AG10803 (cell line): ENCODE measurements at regions not wholly inside any gene's neighbourhood (a gene's known extent, or its start where the extent isn't known, plus 50 kb on each side); places are given as distances from the start of the nearest gene placed in this dataset.
"Not testable (repeated sequence)": the region's sequence is repeated elsewhere in the genome, so short reads cannot be mapped to it uniquely, and the experiment has no call there.

Experiments
- DNase-seq: peaks from one replicate; pipeline ENCODE4 v3.0.0; 2010; ENCODE audit warnings: low read depth
- H3K4me3 ChIP-seq: 2 replicates; pipeline ENCODE4 v1.5.1; 2011; ENCODE audit warnings: mild to moderate bottlenecking, low read length, control low read depth
- TF ChIP-seq, protein P1 (sequence below): conservative IDR thresholded peaks from 2 replicates; pipeline ENCODE4 v1.5.1; 2011; ENCODE audit warnings: mild to moderate bottlenecking, low read length, control low read depth, inconsistent platforms

DNA sequence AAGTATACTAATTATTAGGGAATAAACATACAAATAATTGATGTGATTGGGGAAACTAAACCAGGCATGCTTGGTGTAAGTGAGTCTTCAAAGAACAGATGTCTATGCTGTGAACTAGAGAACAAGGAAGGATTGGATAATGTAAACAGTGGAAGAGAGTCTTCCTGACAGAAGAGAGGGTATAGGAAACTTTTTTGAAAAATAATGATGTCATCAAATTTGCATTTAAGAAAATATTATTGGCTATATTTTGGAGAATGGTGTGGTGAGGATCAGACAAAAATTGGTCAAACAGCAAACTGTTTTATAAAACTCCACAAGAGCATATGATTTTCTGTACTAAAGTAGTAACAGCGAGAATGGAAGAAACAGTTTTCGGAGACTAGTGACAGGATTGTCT, 537.7 kb downstream of the TRAM1L1 start:
- no peak for DNase-seq
- H3K4me3 ChIP-seq, result no peak overlapping the region
- TF ChIP-seq, protein P1, sequence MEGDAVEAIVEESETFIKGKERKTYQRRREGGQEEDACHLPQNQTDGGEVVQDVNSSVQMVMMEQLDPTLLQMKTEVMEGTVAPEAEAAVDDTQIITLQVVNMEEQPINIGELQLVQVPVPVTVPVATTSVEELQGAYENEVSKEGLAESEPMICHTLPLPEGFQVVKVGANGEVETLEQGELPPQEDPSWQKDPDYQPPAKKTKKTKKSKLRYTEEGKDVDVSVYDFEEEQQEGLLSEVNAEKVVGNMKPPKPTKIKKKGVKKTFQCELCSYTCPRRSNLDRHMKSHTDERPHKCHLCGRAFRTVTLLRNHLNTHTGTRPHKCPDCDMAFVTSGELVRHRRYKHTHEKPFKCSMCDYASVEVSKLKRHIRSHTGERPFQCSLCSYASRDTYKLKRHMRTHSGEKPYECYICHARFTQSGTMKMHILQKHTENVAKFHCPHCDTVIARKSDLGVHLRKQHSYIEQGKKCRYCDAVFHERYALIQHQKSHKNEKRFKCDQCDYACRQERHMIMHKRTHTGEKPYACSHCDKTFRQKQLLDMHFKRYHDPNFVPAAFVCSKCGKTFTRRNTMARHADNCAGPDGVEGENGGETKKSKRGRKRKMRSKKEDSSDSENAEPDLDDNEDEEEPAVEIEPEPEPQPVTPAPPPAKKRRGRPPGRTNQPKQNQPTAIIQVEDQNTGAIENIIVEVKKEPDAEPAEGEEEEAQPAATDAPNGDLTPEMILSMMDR, result no peak

DNA sequence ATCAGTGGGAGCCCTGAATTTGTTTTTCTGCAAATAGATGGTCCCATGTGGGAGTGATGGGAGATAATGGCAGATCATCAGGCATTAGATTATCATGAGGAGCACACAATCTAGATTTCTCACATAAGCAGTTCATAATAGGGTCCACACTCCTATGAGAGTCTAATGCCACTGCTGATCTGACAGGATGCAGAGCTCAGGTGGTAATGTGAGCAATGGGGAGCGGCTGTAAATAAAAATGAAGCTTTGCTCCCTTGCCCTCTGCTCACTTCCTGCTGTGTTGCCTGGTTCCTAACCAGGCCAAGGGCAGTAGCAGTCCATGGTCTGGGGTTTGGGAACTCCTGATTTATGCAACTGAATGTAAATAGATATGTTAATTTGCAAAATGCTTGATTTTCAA, 538.6 kb downstream of the TRAM1L1 start:
- TF ChIP-seq, protein P1, result no peak
- DNase-seq, result no peak

DNA sequence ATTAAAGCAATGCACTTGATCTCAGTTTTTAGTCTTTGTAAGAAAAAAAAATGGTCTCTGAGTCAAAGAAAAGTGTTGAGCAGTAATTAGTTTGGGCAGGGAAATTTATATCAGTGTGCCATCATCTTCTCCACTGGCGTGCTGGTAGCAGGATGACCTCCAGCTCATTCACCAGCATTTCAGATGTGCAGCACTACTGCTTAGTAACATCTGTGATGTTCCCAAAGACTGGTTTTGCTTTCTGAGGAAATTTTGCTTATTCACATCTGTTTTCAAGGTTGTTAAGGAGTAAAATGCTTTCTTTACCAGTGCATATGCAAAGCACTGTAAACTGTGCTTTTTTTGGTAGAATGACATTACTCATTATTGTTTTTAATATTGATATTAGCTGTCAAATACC, 540.4 kb downstream of the TRAM1L1 start:
- no peak for DNase-seq
- TF ChIP-seq, protein P1, result no peak
- H3K4me3 ChIP-seq, result no peak overlapping the region

More for the DNA sequence above, 538.6 kb downstream of the TRAM1L1 start:
- no peak overlapping the region for H3K4me3 ChIP-seq

DNA sequence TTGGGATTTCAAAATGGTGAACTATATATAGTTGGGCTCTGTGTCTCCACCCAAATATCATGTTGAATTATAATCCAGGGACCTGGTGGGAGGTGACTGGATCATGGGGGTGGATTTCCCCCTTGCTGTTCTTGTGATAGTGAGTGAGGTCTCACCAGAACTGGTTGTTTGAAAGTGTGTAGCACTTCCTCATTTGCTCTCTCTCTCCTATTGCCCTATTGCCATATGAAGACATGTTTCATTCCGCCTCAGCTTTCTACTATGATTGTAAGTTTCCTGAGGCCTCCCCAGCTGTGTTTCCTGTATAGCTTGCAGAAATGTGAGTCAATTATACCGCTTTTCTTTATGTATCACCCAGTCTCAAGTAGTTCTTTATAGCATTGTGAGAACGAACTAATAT, 545.6 kb downstream of the TRAM1L1 start:
- no peak overlapping the region for H3K4me3 ChIP-seq
- TF ChIP-seq, protein P1, result no peak
- DNase-seq, result no peak

DNA sequence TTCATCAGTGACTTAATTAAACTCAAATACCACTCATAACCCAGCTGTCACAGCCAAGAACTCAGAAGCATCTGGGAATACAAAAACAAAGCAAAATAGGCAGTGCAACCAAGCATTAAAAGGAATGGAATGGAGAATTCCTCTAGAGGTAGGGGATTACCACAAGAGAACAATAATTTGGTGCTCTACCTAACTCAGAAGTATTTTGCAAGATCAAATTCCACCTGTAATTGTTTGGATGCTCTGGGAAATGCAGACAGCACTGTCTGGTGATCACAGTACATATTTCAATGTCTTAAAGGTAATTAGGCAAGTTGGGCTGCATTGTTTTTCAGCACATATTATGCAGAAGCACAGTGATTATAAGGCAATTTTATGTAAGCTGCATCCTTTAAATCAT, 547.5 kb downstream of the TRAM1L1 start:
- no peak for DNase-seq
- H3K4me3 ChIP-seq, result no peak overlapping the region
- TF ChIP-seq, protein P1, result no peak

DNA sequence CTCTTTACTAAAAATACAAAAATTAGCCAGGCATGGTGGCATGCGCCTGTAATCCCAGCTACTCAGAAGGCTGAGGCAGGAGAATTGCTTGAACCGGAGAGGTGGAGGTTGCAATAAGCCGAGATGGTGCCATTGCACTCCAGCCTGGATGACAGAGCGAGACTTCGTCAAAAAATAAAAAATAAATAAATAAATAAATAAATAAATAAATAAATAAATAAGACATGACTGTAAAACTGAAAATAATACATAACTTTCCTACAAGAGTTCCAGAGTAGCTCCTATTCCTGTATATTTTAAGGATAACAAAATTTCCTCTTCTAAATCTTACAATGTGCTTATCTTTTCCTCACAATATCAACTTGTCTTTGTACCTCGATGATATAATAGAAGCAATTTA, 549.4 kb downstream of the TRAM1L1 start:
- DNase-seq, H3K4me3 ChIP-seq: not testable (repeated sequence)

DNA sequence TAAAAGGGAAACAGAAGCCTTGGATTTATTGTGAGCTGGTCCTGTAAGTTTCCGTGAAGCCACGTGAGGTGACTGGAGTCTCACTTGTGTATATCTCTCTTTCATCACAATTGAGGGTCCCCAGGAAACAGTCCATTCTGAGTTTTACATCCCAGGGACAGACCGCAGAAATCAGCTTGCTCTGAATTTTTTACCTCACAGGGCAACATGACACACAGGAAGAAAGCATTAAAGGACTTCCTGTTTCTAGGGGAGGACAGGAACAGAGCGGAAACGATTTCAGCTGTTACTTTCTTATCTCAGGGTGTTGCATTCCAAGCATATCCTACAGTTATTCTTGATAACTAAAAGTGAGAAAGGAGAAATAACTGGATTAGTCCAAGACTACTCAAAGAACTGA, 553.5 kb downstream of the TRAM1L1 start:
- no peak overlapping the region for H3K4me3 ChIP-seq
- TF ChIP-seq, protein P1, result no peak
- no peak for DNase-seq

DNA sequence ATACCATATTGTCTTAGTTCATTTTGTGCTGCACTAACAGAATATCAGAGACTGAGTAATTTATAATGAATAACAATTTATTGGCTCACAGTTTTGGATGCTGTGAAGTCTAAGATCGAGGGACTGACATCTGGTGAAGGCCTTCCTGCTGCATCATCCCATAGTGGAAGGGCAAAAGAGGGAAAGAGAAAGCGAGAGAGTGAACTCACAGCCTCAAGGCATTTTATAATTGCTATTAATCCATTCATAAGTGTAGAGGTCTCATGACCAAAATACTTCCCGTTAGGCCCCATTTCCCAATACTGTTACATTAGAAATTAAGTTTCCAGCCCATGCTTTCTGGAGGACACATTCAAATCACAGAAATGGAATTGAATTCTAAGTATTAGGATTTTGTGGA, 554.4 kb downstream of the TRAM1L1 start:
- no peak overlapping the region for H3K4me3 ChIP-seq
- no peak for DNase-seq
- TF ChIP-seq, protein P1, result no peak
